WTC11 (cell line): ENCODE measurements at regions not wholly inside any gene's neighbourhood (a gene's known extent, or its start where the extent isn't known, plus 50 kb on each side); places are given as distances from the start of the nearest gene placed in this dataset.

ENCODE experiments used
- ATAC-seq: fragments of 200-7000 bp; cut with Tn5 transposase; 2 replicates; pipeline ENCODE4 v1.10.0; 2021; ENCODE audit warnings: mild to moderate bottlenecking, moderate library complexity
- CTCF ChIA-PET: fragments of 300-600 bp; sonication (Branson Sonifier 250); formaldehyde crosslinking; loops from one replicate; lab custom pipeline; 2021; ENCODE audit warnings: antibody characterized with exemption; lab: Charles Lee
- POLR2A ChIA-PET: fragments of 350-600 bp; sonication (Branson Sonifier 250); formaldehyde crosslinking; loops from one replicate; lab custom pipeline; 2021; ENCODE audit warnings: antibody characterized with exemption; lab: Charles Lee
- DNase-seq: peaks from one replicate; pipeline ENCODE4 v3.0.0; 2021; ENCODE audit warnings: low spot score
- H3K27ac Mint-ChIP-seq: 2 replicates; pipeline ENCODE4 v1.8.0; 2021; ENCODE audit warnings: mixed read lengths
- H3K27me3 Mint-ChIP-seq: 2 replicates; pipeline ENCODE4 v1.8.0; 2021; ENCODE audit warnings: low read depth, mild to moderate bottlenecking, moderate library complexity, mixed read lengths
- H3K36me3 Mint-ChIP-seq: 2 replicates; pipeline ENCODE4 v1.8.0; 2021; ENCODE audit warnings: mixed read lengths
- H3K4me1 Mint-ChIP-seq: 2 replicates; pipeline ENCODE4 v1.8.0; 2022; ENCODE audit warnings: mixed read lengths
- H3K4me3 Mint-ChIP-seq: 2 replicates; pipeline ENCODE4 v1.8.0; 2021; ENCODE audit warnings: mild to moderate bottlenecking, moderate library complexity, mixed read lengths
- H3K9me3 Mint-ChIP-seq: 2 replicates; pipeline ENCODE4 v1.8.0; 2021; ENCODE audit warnings: mixed read lengths
- ARID4B ChIP-seq: sonication (generic); formaldehyde crosslinking; IDR thresholded peaks from 2 replicates; pipeline ENCODE4 v1.8.0; 2023; ENCODE audit warnings: missing genetic modification reagents, mild to moderate bottlenecking, borderline replicate concordance
- CBFB ChIP-seq: sonication (generic); formaldehyde crosslinking; IDR thresholded peaks from 2 replicates; pipeline ENCODE4 v1.8.1; 2022; ENCODE audit warnings: mild to moderate bottlenecking, low read depth, missing genetic modification reagents
- ERG ChIP-seq: fragments of 250-450 bp; sonication (Bioruptor Pico); IDR thresholded peaks from 2 replicates; pipeline ENCODE4 v1.8.0; 2021; ENCODE audit warnings: mild to moderate bottlenecking
- ETV6 ChIP-seq: sonication (generic); formaldehyde crosslinking; IDR thresholded peaks from 2 replicates; pipeline ENCODE4 v1.8.1; 2022; ENCODE audit warnings: mild to moderate bottlenecking, missing genetic modification reagents
- FOXP4 ChIP-seq: sonication (generic); formaldehyde crosslinking; IDR thresholded peaks from 2 replicates; pipeline ENCODE4 v1.8.0; 2022; ENCODE audit warnings: mild to moderate bottlenecking, missing genetic modification reagents
- HMGXB4 ChIP-seq: sonication (generic); formaldehyde crosslinking; IDR thresholded peaks from 2 replicates; pipeline ENCODE4 v1.8.1; 2023; ENCODE audit warnings: mild to moderate bottlenecking, moderate library complexity, missing genetic modification reagents
- IRF2 ChIP-seq: sonication (generic); formaldehyde crosslinking; IDR thresholded peaks from 2 replicates; pipeline ENCODE4 v1.8.0; 2022; ENCODE audit warnings: low read depth, missing genetic modification reagents, borderline replicate concordance
- JAZF1 ChIP-seq: fragments of 250-450 bp; sonication (Bioruptor Pico); IDR thresholded peaks from 2 replicates; pipeline ENCODE4 v1.9.0; 2021; ENCODE audit warnings: moderate library complexity, mild to moderate bottlenecking, inconsistent platforms
- MXD4 ChIP-seq: fragments of 250-450 bp; sonication (Bioruptor Pico); IDR thresholded peaks from 2 replicates; pipeline ENCODE4 v1.8.0; 2021; ENCODE audit warnings: mild to moderate bottlenecking, moderate library complexity, borderline replicate concordance
- NFATC4 ChIP-seq: fragments of 250-450 bp; sonication (Bioruptor Pico); IDR thresholded peaks from 2 replicates; pipeline ENCODE4 v1.9.0; 2021; ENCODE audit warnings: mild to moderate bottlenecking
- NFYB ChIP-seq: sonication (generic); formaldehyde crosslinking; conservative IDR thresholded peaks from 2 replicates; pipeline ENCODE4 v1.8.0; 2022; ENCODE audit warnings: low read depth, missing genetic modification reagents
- NR2C2 ChIP-seq: sonication (generic); formaldehyde crosslinking; IDR thresholded peaks from 2 replicates; pipeline ENCODE4 v1.8.0; 2022; ENCODE audit warnings: mild to moderate bottlenecking, missing genetic modification reagents
- PRDM15 ChIP-seq: sonication (generic); formaldehyde crosslinking; IDR thresholded peaks from 2 replicates; pipeline ENCODE4 v1.8.0; 2022; ENCODE audit warnings: missing genetic modification reagents
- PREB ChIP-seq: sonication (generic); formaldehyde crosslinking; IDR thresholded peaks from 2 replicates; pipeline ENCODE4 v1.8.1; 2022; ENCODE audit warnings: mild to moderate bottlenecking, missing genetic modification reagents, moderate library complexity, borderline replicate concordance
- PRRX2 ChIP-seq: fragments of 250-450 bp; sonication (Bioruptor Pico); IDR thresholded peaks from 2 replicates; pipeline ENCODE4 v1.8.0; 2021; ENCODE audit warnings: mild to moderate bottlenecking
- SMAD3 ChIP-seq: sonication (generic); formaldehyde crosslinking; IDR thresholded peaks from 2 replicates; pipeline ENCODE4 v1.8.0; 2022; ENCODE audit warnings: missing genetic modification reagents, mild to moderate bottlenecking, borderline replicate concordance
- SP1 ChIP-seq: sonication (generic); formaldehyde crosslinking; conservative IDR thresholded peaks from 2 replicates; pipeline ENCODE4 v1.8.1; 2022; ENCODE audit warnings: missing genetic modification reagents
- TP53 ChIP-seq: sonication (generic); formaldehyde crosslinking; IDR thresholded peaks from 2 replicates; pipeline ENCODE4 v1.8.1; 2023; ENCODE audit warnings: mild to moderate bottlenecking, missing genetic modification reagents
- ZNF121 ChIP-seq: sonication (generic); formaldehyde crosslinking; IDR thresholded peaks from 2 replicates; pipeline ENCODE4 v1.8.0; 2023; ENCODE audit warnings: missing genetic modification reagents
- ZNF423 ChIP-seq: fragments of 250-450 bp; sonication (Bioruptor Pico); IDR thresholded peaks from 2 replicates; pipeline ENCODE4 v2.1.2; 2022; ENCODE audit warnings: mild to moderate bottlenecking, moderate library complexity
- ZSCAN18 ChIP-seq: fragments of 250-450 bp; sonication (Bioruptor Pico); IDR thresholded peaks from 2 replicates; pipeline ENCODE4 v2.1.2; 2022; ENCODE audit warnings: mild to moderate bottlenecking, moderate library complexity

- TF ChIP-seq ERG (CRISPR knock-in tag), result no peak
- TF ChIP-seq SMAD3 (CRISPR knock-in tag), result no peak
- TF ChIP-seq NFYB (CRISPR knock-in tag), result no peak
- TF ChIP-seq, all 79 proteins: peak for 0
Observed at GRCh38 chr4:136106753-136107152, 1425.5 kb downstream of the PCDH18 start (continued).

GRCh38 chr4:136103616-136104015 lies 1428.7 kb downstream of the PCDH18 start:
- ChIA-PET POLR2A (interaction anchor here (0.6 kb wide), 1 partner anchor 186 kb away, joined by 3 read pairs; no protein-coding TSS in a partner anchor), CTCF (no interaction called here)
- Mint-ChIP-seq H3K27me3 (no peaks in the 10 kb centered on the region), H3K4me1 (peaks cover 14% of the 10 kb centered on the region), H3K36me3 (no peaks in the 10 kb centered on the region), H3K9me3 (peaks cover 6% of the 10 kb centered on the region), H3K27ac (no peak overlapping the region), H3K4me3 (no peak overlapping the region)
- no peak for ATAC-seq
- no peak for TF ChIP-seq ZNF121 (CRISPR knock-in tag)
- no peak for TF ChIP-seq SP1 (CRISPR knock-in tag)
- no peak for TF ChIP-seq ARID4B
- no peak for TF ChIP-seq CBFB (CRISPR knock-in tag)
- no peak for TF ChIP-seq IRF2 (CRISPR knock-in tag)
- TF ChIP-seq NFATC4 (CRISPR knock-in tag), result no peak
- no peak for TF ChIP-seq NR2C2
- TF ChIP-seq JAZF1, result no peak
- no peak for TF ChIP-seq HMGXB4 (CRISPR knock-in tag)
- TF ChIP-seq PRDM15 (CRISPR knock-in tag), result no peak
- TF ChIP-seq ETV6 (CRISPR knock-in tag), result no peak
- no peak for TF ChIP-seq ZSCAN18 (CRISPR knock-in tag)
- TF ChIP-seq PREB (CRISPR knock-in tag), result no peak
- no peak for TF ChIP-seq PRRX2 (CRISPR knock-in tag)
- TF ChIP-seq TP53, result no peak
- no peak for TF ChIP-seq ZNF423 (CRISPR knock-in tag)
- no peak for TF ChIP-seq FOXP4 (CRISPR knock-in tag)
- TF ChIP-seq MXD4 (CRISPR knock-in tag), result no peak
- no peak for DNase-seq
